Thyroid gland (tissue), 4 donors: ENCODE measurements at regions not wholly inside any gene's neighbourhood (a gene's known extent, or its start where the extent isn't known, plus 50 kb on each side); places are given as distances from the start of the nearest gene placed in this dataset.

Source experiments
- DNase-seq, 2 donors: peaks; one replicate each; pipeline ENCODE4 v3.0.0-alpha.2; 2019
- H3K27ac ChIP-seq, 3 donors: fragments of 200-600 bp; sonication (generic); 1 replicate in 2 of 3; 2 replicates in 1 of 3; pipeline ENCODE4 v1.5.1; 2016 to 2019; ENCODE audit warnings: mild to moderate bottlenecking in 1 of 3, moderate library complexity in 1 of 3
- H3K27me3 ChIP-seq: fragments of 200-600 bp; sonication (generic); one replicate; pipeline ENCODE4 v1.5.1; 2019
- H3K36me3 ChIP-seq, 2 donors: fragments of 200-600 bp; sonication (generic); one replicate each; pipeline ENCODE4 v1.5.1; 2016 to 2019
- H3K4me1 ChIP-seq, 2 donors: fragments of 200-600 bp; sonication (generic); one replicate each; pipeline ENCODE4 v1.5.1; 2017 to 2019
- H3K4me3 ChIP-seq, 3 donors: fragments of 200-600 bp; sonication (generic); replicated peaks in 1 of 3; 1 replicate in 2 of 3; 2 replicates in 1 of 3; pipeline ENCODE4 v1.5.1; 2016; ENCODE audit warnings: mild to moderate bottlenecking in 1 of 3
- H3K9me3 ChIP-seq: fragments of 200-600 bp; sonication (generic); one replicate; pipeline ENCODE4 v1.5.1; 2017
- CTCF ChIP-seq, 6 experiments: fragments of 200-600 bp in 3 of 6; fragments of 450-650 bp in 3 of 6; sonication (generic) in 3 of 6; IDR thresholded peaks; one replicate each; pipeline ENCODE4 v1.5.1; 2016 to 2019; ENCODE audit warnings: antibody characterized with exemption in 6 of 6, mild to moderate bottlenecking in 2 of 6, inconsistent platforms in 1 of 6, moderate library complexity in 1 of 6
- POLR2A ChIP-seq, 2 donors: fragments of 450-650 bp; IDR thresholded peaks; one replicate each; pipeline ENCODE4 v1.6.1; 2017; ENCODE audit warnings: antibody characterized with exemption in 2 of 2, mild to moderate bottlenecking in 2 of 2, moderate library complexity in 1 of 2
- WGBS, 2 donors: methylation state at CpG; one replicate each; pipeline ENCODE4 v1.1.5; 2017; 5-methylcytosine and 5-hydroxymethylcytosine counted together
- intact Hi-C: fragments of 100-400 bp; cut with DNase I; formaldehyde crosslinking; loops from one replicate; pipeline ENCODE4 v1.15.1; 2023

- Histone ChIP-seq H3K4me1 (no peaks in the 10 kb centered on the region), H3K27ac (no peak overlapping the region), H3K4me3 (no peak overlapping the region), H3K27me3 (no peaks in the 10 kb centered on the region), H3K9me3 (no peaks in the 10 kb centered on the region), H3K36me3 (no peaks in the 10 kb centered on the region)
- DNase-seq: no peak
- intact Hi-C loops: no loop called here
- WGBS, 2 donors: 51 to 58% methylated on average over 7 of the region's 7 CpGs
- TF ChIP-seq CTCF (IDR thresholded peaks at IDR 0.05): no peak
These were observed 299.3 kb upstream of the SALL1 start for GRCh38 chr16:51450376-51450775.

GRCh38 chr16:51449441-51449840 is 298.4 kb upstream of the SALL1 start:
- Histone ChIP-seq H3K4me3 (no peak overlapping the region), H3K4me1 (no peaks in the 10 kb centered on the region), H3K27ac (no peak overlapping the region), H3K9me3 (no peaks in the 10 kb centered on the region), H3K27me3 (no peaks in the 10 kb centered on the region), H3K36me3 (no peaks in the 10 kb centered on the region)
- DNase-seq: peak in 1 of 2 donors; percentile 12
- intact Hi-C loops: no loop called here
- TF ChIP-seq POLR2A (IDR thresholded peaks at IDR 0.05): no peak
- TF ChIP-seq CTCF (IDR thresholded peaks at IDR 0.05): no peak
- 54 to 61% methylated on average over 7 to 8 of the region's 8 CpGs for WGBS, 2 donors

GRCh38 chr16:51445250-51445649 is 294.2 kb upstream of the SALL1 start:
- 69 to 70% methylated on average over 4 of the region's 4 CpGs for WGBS, 2 donors
- H3K27me3 ChIP-seq: no peaks in the 10 kb centered on the region
- no peaks in the 10 kb centered on the region for H3K9me3 ChIP-seq
- DNase-seq: no peak
- intact Hi-C loops: no loop called here
- H3K36me3 ChIP-seq: no peaks in the 10 kb centered on the region
- H3K4me3 ChIP-seq: no peak overlapping the region
- no peak overlapping the region for H3K27ac ChIP-seq
- TF ChIP-seq CTCF (IDR thresholded peaks at IDR 0.05): no peak
- TF ChIP-seq POLR2A (IDR thresholded peaks at IDR 0.05): no peak
- no peaks in the 10 kb centered on the region for H3K4me1 ChIP-seq

GRCh38 chr16:51443934-51444333 is 292.9 kb upstream of the SALL1 start:
- intact Hi-C loops: no loop called here
- DNase-seq: no peak
- Histone ChIP-seq H3K27ac (no peak overlapping the region), H3K4me1 (no peaks in the 10 kb centered on the region), H3K4me3 (no peak overlapping the region), H3K9me3 (no peaks in the 10 kb centered on the region), H3K36me3 (no peaks in the 10 kb centered on the region), H3K27me3 (no peaks in the 10 kb centered on the region)
- WGBS, 2 donors: 91 to 95% methylated on average over 1 of the region's 1 CpG
- TF ChIP-seq CTCF (IDR thresholded peaks at IDR 0.05): no peak
- TF ChIP-seq POLR2A (IDR thresholded peaks at IDR 0.05): no peak

- intact Hi-C loops: no loop called here
- TF ChIP-seq CTCF (IDR thresholded peaks at IDR 0.05): no peak
- TF ChIP-seq POLR2A (IDR thresholded peaks at IDR 0.05): no peak
- Histone ChIP-seq H3K9me3 (no peaks in the 10 kb centered on the region), H3K27me3 (no peaks in the 10 kb centered on the region), H3K4me1 (no peaks in the 10 kb centered on the region), H3K27ac (no peak overlapping the region), H3K36me3 (no peaks in the 10 kb centered on the region), H3K4me3 (no peak overlapping the region)
- no peak for DNase-seq
- WGBS, 2 donors: 84 to 86% methylated on average over 8 of the region's 8 CpGs
These were observed 291.2 kb upstream of the SALL1 start for GRCh38 chr16:51442141-51442870.
